GM21528 (cell line): ENCODE measurements at regions not wholly inside any gene's neighbourhood (a gene's known extent, or its start where the extent isn't known, plus 50 kb on each side); places are given as distances from the start of the nearest gene placed in this dataset.

ENCODE experiments used
- ATAC-seq: cut with Tn5 transposase; IDR thresholded peaks from one replicate; pipeline ENCODE4 v1.9.1; 2021; ENCODE audit warnings: mild to moderate bottlenecking, moderate library complexity; ENCODE audit not compliant: unreplicated experiment, low FRiP score

GRCh38 chr3:59549962-59550361 is 500.1 kb upstream of the CFAP20DC start:
- ATAC-seq, result no peak

DNA sequence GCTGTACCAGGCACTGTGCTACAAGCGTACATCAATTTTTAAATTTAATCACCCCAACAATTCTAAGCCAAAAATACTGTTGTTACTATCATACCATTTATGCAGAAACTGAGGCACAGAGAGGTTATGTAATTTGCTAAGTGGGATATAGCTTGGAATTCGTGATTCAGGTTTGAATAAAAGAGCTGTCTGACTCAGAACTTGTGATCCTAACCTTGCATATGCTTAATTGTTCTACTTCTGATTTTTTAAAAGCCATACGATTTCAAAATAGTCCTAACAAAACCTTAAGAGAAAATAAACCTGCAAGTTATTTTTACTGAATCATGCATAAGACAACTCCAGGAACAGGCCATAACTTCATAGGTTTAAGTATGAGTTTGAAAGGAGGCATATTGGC is 498.0 kb upstream of the CFAP20DC start:
- ATAC-seq, result no peak

DNA sequence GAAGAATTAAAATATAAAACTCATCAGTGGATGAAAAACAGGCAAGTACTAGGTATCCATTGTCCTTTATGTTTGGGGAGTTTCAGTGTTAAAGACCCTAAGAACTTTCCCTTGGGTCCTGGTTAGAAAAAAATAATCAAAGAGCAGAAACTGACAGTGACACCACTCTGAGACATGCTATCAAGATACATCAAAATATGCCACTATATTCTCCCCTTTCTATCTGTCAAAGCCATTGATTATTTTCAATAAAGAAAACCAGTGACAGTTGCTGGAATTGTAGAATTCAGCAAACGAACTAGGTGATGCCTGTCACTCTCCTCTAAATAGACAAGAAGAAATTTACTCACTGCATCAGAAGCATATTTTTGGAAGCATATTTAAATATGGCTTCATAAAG is 496.7 kb upstream of the CFAP20DC start:
- ATAC-seq, result no peak

GRCh38 chr3:59545374-59545773 is 495.5 kb upstream of the CFAP20DC start:
- no peak for ATAC-seq

DNA sequence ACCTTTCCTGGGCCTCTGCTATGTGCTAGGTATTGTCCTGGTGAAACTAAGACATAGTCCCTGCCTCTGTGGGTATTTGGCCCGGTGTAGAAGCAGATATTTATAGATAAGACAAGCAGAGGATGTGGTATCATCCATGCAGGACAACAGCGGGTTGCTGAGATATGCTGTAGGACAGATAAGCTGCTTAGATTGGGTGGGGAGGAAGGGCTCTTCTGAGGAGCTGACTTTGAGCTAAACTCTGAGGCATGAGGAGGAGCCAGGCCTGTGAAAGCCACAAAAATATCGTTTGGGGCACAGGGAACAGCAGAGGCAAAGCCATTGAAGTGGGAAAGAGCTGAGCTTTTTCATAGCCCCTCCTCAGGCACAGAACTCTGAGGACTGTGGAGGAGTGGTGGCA is 492.5 kb upstream of the CFAP20DC start:
- no peak for ATAC-seq

DNA sequence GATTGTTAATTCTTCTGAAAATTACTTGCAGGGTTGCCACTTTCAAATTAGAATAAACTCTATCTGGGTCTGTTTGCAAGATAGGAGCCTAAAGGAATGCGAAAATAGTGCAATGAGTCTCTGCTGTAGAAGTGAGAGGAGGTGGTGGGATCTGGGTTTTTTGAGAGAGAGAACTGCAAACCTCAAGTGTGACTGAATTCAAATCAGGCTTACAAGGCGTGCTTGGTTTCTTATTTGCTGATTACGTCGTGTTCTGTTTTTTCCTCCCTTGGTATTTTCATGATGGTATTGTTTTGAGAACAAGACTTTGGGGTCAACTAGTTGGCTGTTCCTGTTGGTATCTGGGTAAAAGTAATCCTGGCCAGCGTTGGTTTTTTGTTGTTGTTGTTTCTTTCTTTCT is 490.9 kb upstream of the CFAP20DC start:
- peak; percentile 89 for ATAC-seq

DNA sequence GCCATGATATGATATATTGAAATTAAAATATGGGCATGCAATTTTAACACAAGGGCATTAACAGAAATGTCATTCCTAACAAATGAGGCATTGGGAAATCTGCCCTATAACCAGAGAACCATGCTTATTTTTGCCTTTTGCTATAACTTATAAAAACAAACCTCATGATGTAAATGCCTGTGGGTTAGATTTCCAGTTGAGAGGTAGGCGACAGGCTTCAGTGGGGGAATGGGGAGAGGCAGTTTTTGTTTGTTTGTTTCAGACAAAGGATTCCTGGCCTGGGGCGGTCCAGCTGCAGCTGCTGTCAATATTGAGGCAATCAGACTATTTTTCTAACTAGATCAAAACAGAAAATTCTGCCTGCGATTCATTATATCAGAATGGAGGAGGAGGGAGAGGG is 490.4 kb upstream of the CFAP20DC start:
- ATAC-seq, result no peak

DNA sequence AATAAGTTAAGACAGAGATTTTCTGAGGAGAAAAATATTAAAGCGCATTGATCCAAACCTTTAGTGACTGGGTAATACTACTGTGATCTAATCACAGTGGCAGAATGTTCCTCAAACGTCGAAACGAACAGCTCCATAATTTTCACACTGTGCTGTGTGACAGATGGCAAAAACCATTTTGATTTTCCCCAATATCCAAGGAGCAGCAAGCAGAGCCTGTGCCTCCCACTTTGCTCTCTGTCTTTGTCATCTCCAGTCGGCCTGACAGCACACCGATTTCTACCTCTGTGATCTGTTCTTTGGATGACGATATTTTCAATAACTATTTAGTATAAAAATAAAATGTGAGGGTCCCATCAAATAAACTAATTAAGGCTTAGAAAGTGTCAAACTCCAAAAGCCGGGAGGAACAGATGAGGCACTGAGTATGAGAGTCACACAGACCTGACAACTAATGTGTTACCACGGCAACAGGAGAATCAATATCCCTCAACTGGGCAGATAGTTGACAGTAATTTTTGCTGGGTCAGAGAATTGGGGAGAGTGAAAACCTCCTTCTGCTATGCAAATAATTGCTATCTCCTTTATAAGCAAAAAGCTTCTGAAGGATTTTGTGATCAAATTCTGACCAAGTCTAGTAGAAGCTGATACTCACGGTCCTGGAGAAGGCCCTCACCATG is 489.1 kb upstream of the CFAP20DC start:
- ATAC-seq, result no peak

DNA sequence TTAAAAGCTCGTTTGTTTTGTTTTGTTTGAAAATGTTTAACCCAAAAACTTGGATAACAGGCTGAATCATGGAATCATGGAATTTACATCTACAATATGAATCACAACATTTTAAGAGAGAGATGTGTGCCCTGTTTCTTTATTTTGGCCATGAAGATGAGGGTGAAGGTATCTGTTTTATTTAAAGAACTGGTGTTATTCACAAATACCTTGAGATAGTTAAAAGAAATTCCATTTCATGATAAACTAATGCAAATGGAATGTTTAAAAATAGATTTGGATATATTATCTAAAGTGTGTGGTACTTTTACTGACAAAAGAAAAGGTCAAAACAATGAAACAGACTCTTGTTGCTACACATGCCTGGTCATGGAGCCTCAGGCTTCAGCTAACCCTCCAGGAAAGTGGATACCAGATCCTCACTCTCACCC is 486.0 kb upstream of the CFAP20DC start:
- no peak for ATAC-seq

DNA sequence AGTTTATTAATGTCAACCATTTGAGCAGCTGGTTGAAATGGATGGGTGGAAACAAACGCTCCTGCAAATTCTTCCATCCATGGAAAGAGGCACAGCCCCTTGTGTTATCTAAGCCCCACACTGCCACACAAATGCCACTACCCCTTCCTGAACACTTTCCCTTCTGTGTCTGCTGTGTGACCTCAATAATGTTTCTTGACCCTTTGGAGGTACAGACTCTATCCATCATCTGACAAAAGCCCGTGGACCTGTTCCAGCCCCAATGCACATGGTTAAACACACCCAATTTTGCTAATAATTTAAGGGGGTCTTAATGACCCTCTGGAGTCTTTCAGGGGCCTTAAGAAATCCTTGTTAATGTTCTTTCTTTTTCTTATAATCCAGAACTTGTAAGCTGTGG is 482.2 kb upstream of the CFAP20DC start:
- ATAC-seq, result no peak

DNA sequence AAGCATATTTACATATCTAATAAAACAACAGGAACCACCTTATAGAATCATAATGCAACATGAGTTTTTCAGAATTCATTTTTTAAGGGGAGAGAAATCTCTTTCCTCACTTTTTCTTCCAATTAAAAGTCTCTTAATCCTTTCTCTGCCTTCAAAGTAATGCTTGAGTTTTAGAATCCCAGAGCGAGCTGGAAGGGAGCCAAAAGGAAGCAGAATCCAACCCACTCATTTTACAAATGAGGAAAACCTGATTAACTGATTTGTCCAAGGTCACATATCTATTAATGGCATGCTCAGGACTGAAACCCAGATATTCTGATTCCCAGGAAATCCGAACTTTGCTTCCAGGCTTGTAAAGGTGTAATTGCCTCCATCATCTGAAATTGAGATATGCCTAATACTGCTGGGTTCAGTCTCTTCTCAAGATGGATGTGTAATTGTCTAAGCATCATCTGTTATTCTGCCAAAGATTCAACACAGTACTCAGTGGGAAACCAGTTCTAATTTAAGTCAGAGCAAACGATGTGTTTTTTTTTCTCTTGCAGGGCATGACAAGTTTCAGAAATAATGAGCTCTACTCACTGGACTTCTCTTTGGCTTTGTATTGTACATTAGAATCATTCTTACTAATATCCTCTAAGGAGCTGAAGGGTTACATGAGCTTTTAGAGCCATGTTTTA is 481.4 kb upstream of the CFAP20DC start:
- ATAC-seq, result no peak

- ATAC-seq, result no peak
Observed at GRCh38 chr3:59528251-59528650, 478.4 kb upstream of the CFAP20DC start.

DNA sequence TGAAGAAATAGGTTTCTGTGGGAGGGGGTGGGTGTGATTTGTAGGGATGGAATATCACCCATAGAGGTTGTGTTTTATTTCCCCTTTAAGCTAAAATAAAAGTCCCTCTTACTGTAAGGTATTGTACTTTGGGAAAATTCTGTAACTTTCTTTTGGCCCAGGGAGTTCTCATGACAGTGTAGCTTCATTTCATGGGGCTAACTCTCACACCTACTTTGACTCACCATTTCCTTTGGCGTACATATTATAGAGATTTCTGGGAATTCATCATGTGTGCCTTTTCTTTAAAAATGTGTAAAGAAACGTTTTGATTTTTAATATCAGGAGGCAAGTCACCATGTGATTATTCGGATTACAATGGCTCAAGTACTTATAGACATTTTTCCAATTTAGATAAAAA is 477.7 kb upstream of the CFAP20DC start:
- no peak for ATAC-seq

GRCh38 chr3:59526999-59527398 is 477.2 kb upstream of the CFAP20DC start:
- no peak for ATAC-seq

- no peak for ATAC-seq
Observed at GRCh38 chr3:59522550-59522949, 472.7 kb upstream of the CFAP20DC start.

- no peak for ATAC-seq
Observed at GRCh38 chr3:59519094-59519493, 469.3 kb upstream of the CFAP20DC start.

DNA sequence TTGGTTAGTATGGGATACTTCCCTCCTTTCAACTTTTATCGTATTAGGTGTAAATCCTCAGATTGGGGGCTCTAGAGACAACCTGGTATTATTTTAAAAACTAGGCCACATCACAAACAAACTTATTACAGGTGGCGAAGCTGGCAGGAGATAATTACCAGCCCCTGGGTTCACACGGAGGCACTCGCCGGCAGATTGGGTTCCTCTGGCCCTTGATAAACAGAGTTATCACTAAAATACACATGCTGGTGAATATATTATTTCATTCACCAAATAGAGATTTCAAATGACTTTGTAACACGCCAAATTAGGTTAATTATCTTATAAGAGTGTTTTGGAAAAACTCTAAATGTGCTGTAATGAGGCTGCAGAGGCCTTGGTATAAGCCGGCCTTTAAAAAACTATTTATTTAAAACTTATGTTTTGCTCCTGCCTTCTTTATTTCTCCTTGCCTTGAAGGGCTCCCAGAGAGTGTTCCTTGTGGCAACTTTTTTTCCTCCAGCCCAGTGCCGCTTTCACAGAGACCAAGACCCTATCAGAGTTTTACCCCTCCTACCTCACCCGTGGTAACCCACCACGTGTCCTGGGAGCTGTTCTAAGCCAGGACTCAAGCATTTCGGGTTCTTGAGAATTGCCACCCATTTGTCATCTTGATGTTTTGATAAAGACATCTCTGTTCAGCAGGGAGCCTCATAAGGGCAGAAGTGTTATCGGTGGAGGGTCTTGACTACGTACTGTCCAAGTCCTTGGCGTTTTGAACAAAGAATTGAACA is 468.6 kb upstream of the CFAP20DC start:
- ATAC-seq, result no peak

DNA sequence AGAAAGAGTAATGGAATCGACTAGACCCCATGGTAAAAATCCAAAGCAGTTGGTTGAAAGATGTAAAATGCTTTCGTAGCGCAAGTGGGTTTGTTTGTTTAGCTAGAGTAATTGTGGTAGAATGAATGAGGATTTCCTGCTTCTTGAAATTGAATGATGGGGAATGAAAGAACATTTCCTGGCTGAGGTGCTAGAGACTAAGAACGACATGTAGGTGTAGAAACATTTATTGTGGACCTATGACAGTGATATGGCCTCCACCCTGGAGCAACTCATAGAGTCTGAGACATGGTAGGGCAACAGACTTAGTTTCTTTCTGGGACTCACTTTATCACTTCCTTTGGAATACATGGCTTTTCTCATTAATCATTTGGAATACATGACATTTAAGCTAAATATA is 467.6 kb upstream of the CFAP20DC start:
- no peak for ATAC-seq

GRCh38 chr3:59515966-59516365 is 466.1 kb upstream of the CFAP20DC start:
- ATAC-seq, result no peak

GRCh38 chr3:59514865-59515482 is 465.1 kb upstream of the CFAP20DC start:
- ATAC-seq, result no peak

GRCh38 chr3:59513570-59513969 is 463.7 kb upstream of the CFAP20DC start:
- ATAC-seq, result no peak
